CD4-positive, alpha-beta T cell (primary cell): ENCODE measurements at regions not wholly inside any gene's neighbourhood (a gene's known extent, or its start where the extent isn't known, plus 50 kb on each side); places are given as distances from the start of the nearest gene placed in this dataset.

Experiments
- ATAC-seq: fragments of 200-7000 bp; cut with Tn5 transposase; one replicate; pipeline ENCODE4 v1.10.0; 2022; ENCODE audit warnings: mild to moderate bottlenecking; ENCODE audit not compliant: poor library complexity
- CTCF ChIA-PET: fragments of 350-600 bp; sonication (Branson Sonifier 250); formaldehyde crosslinking; loops from one replicate; lab custom pipeline; 2021; ENCODE audit warnings: antibody characterized with exemption, inconsistent platforms; lab: Charles Lee
- POLR2A ChIA-PET: fragments of 350-600 bp; sonication (Branson Sonifier 250); formaldehyde crosslinking; loops from one replicate; lab custom pipeline; 2021; ENCODE audit warnings: antibody characterized with exemption, inconsistent platforms; lab: Charles Lee
- DNase-seq, 14 experiments: peaks; one replicate each; pipeline ENCODE4 v3.0.0-alpha.2; 2013 to 2020; ENCODE audit warnings: mixed read lengths in 2 of 14
- H3K27ac ChIP-seq, 2 donors: one replicate each; pipeline versions ENCODE4 v1.5.1 to v1.7.0; 2013; ENCODE audit warnings: low read length in 2 of 2, low read depth in 1 of 2, mild to moderate bottlenecking in 1 of 2
- H3K27me3 ChIP-seq, 2 experiments: 1 replicate in 1 of 2; 2 replicates in 1 of 2; pipeline versions ENCODE4 v1.6.1 to v1.7.0; 2013; ENCODE audit warnings: low read length in 2 of 2, control low read depth in 1 of 2, mild to moderate bottlenecking in 1 of 2, moderate library complexity in 1 of 2; ENCODE audit not compliant: insufficient read depth in 2 of 2, control insufficient read depth in 1 of 2
- H3K36me3 ChIP-seq: one replicate; pipeline ENCODE4 v1.6.1; 2013; ENCODE audit warnings: low read length, control low read depth; ENCODE audit not compliant: insufficient read depth
- H3K4me1 ChIP-seq: one replicate; pipeline ENCODE4 v1.6.1; 2013; ENCODE audit warnings: low read length, control low read depth; ENCODE audit not compliant: insufficient read depth
- H3K4me3 ChIP-seq: one replicate; pipeline ENCODE4 v1.5.1; 2013; ENCODE audit warnings: mild to moderate bottlenecking, low read length, moderate library complexity
- H3K9me3 ChIP-seq, 2 experiments: 1 replicate in 1 of 2; 2 replicates in 1 of 2; pipeline versions ENCODE4 v1.6.1 to v1.7.0; 2013; ENCODE audit warnings: low read length in 2 of 2, mild to moderate bottlenecking in 2 of 2, control low read depth in 1 of 2, moderate library complexity in 1 of 2; ENCODE audit not compliant: control insufficient read depth in 1 of 2, insufficient read depth in 1 of 2
- H3K27ac Mint-ChIP-seq: one replicate; pipeline ENCODE4 v1.8.0; 2020; ENCODE audit warnings: mixed read lengths
- H3K27me3 Mint-ChIP-seq: one replicate; pipeline ENCODE4 v1.8.0; 2021; ENCODE audit warnings: mixed read lengths
- H3K36me3 Mint-ChIP-seq: one replicate; pipeline ENCODE4 v1.8.0; 2021; ENCODE audit warnings: low read depth, mixed read lengths
- H3K4me1 Mint-ChIP-seq: one replicate; pipeline ENCODE4 v1.8.0; 2021; ENCODE audit warnings: low read depth, mixed read lengths
- H3K4me3 Mint-ChIP-seq: one replicate; pipeline ENCODE4 v1.8.0; 2020; ENCODE audit warnings: mild to moderate bottlenecking, mixed read lengths
- H3K9me3 Mint-ChIP-seq: one replicate; pipeline ENCODE4 v1.8.0; 2020; ENCODE audit warnings: mixed read lengths
- intact Hi-C, 2 experiments: fragments of 100-400 bp; cut with DNase I in 1 of 2; cut with micrococcal nuclease in 1 of 2; formaldehyde crosslinking; loops; one replicate each; pipeline versions ENCODE4 v1.15.1 to v1.9.0; 2023 to 2025; cut with DNase I, micrococcal nuclease
- TF ChIP-seq, protein P1 (sequence below): fragments of 200-600 bp; IDR thresholded peaks from one replicate; pipeline ENCODE4 v1.8.0; 2022; ENCODE audit warnings: antibody characterized with exemption, mild to moderate bottlenecking

DNA sequence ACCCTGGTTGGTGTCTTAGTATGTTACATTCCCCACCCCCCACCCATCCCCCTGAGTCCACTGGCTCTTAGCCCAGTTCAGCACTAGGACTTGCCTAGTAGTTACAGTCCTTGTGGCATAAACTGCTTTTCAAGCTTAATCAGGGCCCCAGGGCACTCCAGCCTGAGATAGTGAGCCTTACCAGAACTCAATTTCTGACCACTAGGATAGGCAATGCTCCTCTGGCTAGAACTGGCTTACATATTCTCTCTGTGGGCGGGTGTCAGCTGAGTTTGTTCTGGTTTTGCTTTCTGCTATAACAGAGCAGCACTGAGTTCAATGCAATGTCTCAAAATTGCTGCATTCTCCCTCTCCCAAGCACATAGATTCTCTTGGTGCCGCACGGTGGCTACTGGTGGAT, 391.4 kb upstream of the DIPK2B start:
- Mint-ChIP-seq H3K9me3 (no peaks in the 10 kb centered on the region), H3K27me3 (no peaks in the 10 kb centered on the region), H3K4me3 (no peak overlapping the region), H3K36me3 (no peaks in the 10 kb centered on the region), H3K27ac (no peak overlapping the region), H3K4me1 (no peaks in the 10 kb centered on the region)
- H3K9me3 ChIP-seq: no peaks in the 10 kb centered on the region
- ChIA-PET POLR2A (no interaction called here), CTCF (no interaction called here)
- DNase-seq (no peak), ATAC-seq (no peak)
- no peak overlapping the region for H3K27ac ChIP-seq
- TF ChIP-seq, protein P1, sequence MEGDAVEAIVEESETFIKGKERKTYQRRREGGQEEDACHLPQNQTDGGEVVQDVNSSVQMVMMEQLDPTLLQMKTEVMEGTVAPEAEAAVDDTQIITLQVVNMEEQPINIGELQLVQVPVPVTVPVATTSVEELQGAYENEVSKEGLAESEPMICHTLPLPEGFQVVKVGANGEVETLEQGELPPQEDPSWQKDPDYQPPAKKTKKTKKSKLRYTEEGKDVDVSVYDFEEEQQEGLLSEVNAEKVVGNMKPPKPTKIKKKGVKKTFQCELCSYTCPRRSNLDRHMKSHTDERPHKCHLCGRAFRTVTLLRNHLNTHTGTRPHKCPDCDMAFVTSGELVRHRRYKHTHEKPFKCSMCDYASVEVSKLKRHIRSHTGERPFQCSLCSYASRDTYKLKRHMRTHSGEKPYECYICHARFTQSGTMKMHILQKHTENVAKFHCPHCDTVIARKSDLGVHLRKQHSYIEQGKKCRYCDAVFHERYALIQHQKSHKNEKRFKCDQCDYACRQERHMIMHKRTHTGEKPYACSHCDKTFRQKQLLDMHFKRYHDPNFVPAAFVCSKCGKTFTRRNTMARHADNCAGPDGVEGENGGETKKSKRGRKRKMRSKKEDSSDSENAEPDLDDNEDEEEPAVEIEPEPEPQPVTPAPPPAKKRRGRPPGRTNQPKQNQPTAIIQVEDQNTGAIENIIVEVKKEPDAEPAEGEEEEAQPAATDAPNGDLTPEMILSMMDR: no peak
- no peak overlapping the region for H3K4me3 ChIP-seq
- H3K27me3 ChIP-seq: no peaks in the 10 kb centered on the region
- H3K4me1 ChIP-seq: no peaks in the 10 kb centered on the region
- intact Hi-C loops: no loop called here
- H3K36me3 ChIP-seq: no peaks in the 10 kb centered on the region

DNA sequence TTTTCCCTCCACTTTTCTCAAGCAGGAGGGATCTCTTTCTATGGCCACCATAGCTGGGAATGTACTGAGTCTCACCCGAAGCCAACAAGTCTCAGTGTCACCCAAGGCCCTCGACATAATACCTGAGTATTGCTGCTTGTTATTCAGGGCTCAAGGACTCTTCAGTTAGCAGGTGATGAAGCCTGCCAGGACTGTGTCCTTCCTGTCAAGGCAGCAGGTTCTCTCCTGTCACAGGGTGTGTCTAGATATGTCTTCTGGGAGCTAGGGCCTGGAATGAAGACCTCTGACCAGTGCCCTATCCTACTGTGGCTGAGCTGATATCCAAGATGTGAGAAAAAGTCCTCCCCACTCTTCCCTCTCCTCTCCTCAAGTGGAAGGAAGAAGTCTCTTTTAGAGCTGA, 391.0 kb upstream of the DIPK2B start:
- H3K27ac Mint-ChIP-seq: no peak overlapping the region
- H3K4me3 Mint-ChIP-seq: no peak overlapping the region
- no peaks in the 10 kb centered on the region for H3K9me3 Mint-ChIP-seq
- ATAC-seq: no peak
- no peaks in the 10 kb centered on the region for H3K27me3 Mint-ChIP-seq
- Histone ChIP-seq H3K27ac (no peak overlapping the region), H3K4me1 (no peaks in the 10 kb centered on the region), H3K9me3 (no peaks in the 10 kb centered on the region), H3K4me3 (no peak overlapping the region), H3K36me3 (no peaks in the 10 kb centered on the region), H3K27me3 (no peaks in the 10 kb centered on the region)
- TF ChIP-seq, protein P1: no peak
- no peaks in the 10 kb centered on the region for H3K36me3 Mint-ChIP-seq
- intact Hi-C loops: no loop called here
- no peaks in the 10 kb centered on the region for H3K4me1 Mint-ChIP-seq
- DNase-seq: no peak
- ChIA-PET POLR2A (no interaction called here), CTCF (no interaction called here)

DNA sequence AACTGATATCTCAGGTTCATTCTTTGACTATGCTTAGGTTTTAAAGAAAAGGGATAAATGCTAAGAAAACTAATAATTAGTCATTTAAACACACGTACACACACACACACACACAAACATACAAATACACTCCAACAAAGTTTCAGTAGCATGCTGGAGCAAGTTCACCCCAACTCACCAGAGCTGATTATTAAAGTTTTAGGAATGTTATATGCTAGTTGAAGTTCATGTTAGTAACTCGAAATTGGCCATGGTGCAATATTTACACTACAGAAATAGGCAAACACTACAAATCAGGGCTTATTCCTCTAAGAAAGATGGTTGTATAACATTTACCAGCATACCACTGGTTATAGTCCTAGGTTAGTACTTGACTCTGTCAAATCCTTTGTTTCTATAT, 384.0 kb upstream of the DIPK2B start:
- Mint-ChIP-seq H3K36me3 (no peaks in the 10 kb centered on the region), H3K4me3 (no peak overlapping the region), H3K27ac (no peak overlapping the region), H3K4me1 (no peaks in the 10 kb centered on the region), H3K9me3 (peaks cover 3% of the 10 kb centered on the region), H3K27me3 (no peaks in the 10 kb centered on the region)
- no peaks in the 10 kb centered on the region for H3K27me3 ChIP-seq
- ChIA-PET CTCF (no interaction called here), POLR2A (no interaction called here)
- TF ChIP-seq, protein P1: no peak
- no peaks in the 10 kb centered on the region for H3K36me3 ChIP-seq
- DNase-seq (no peak), ATAC-seq (no peak)
- H3K27ac ChIP-seq: no peak overlapping the region
- intact Hi-C loops: no loop called here
- no peak overlapping the region for H3K4me3 ChIP-seq
- H3K9me3 ChIP-seq: peaks cover 6 to 8% of the 10 kb centered on the region in 2 experiments
- no peaks in the 10 kb centered on the region for H3K4me1 ChIP-seq
